Loucy (cell line): ENCODE measurements at regions not wholly inside any gene's neighbourhood (a gene's known extent, or its start where the extent isn't known, plus 50 kb on each side); places are given as distances from the start of the nearest gene placed in this dataset.

ENCODE experiments used
- H2AFZ ChIP-seq: fragments of 200-600 bp; sonication (generic); 2 replicates; pipeline ENCODE4 v1.6.0; 2016; ENCODE audit warnings: antibody characterized with exemption, mild to moderate bottlenecking, low read length, moderate library complexity
- H3F3A ChIP-seq: fragments of 200-600 bp; 2 replicates; pipeline ENCODE4 v1.6.0; 2016; ENCODE audit warnings: antibody characterized with exemption, low read depth, mild to moderate bottlenecking
- H3K27me3 ChIP-seq: fragments of 200-600 bp; sonication (generic); 2 replicates; pipeline ENCODE4 v1.6.1; 2014; ENCODE audit warnings: low read length, mild to moderate bottlenecking; ENCODE audit not compliant: insufficient read depth, poor library complexity, severe bottlenecking
- H3K36me3 ChIP-seq: fragments of 200-600 bp; sonication (generic); 2 replicates; pipeline ENCODE4 v1.6.1; 2016; ENCODE audit warnings: low read length; ENCODE audit not compliant: insufficient read depth
- H3K4me1 ChIP-seq: fragments of 200-600 bp; sonication (generic); 2 replicates; pipeline ENCODE4 v1.5.1; 2014; ENCODE audit warnings: low read length, mild to moderate bottlenecking; ENCODE audit not compliant: insufficient read depth, poor library complexity, severe bottlenecking
- H3K4me2 ChIP-seq: fragments of 200-600 bp; sonication (generic); 2 replicates; pipeline ENCODE4 v1.6.0; 2014; ENCODE audit warnings: antibody characterized with exemption, low read length, low read depth, mild to moderate bottlenecking; ENCODE audit not compliant: poor library complexity, severe bottlenecking
- H3K4me3 ChIP-seq: fragments of 200-600 bp; sonication (generic); 2 replicates; pipeline ENCODE4 v1.5.1; 2014; ENCODE audit warnings: low read length, mild to moderate bottlenecking, mixed read lengths; ENCODE audit not compliant: poor library complexity, severe bottlenecking
- H3K79me2 ChIP-seq: fragments of 200-600 bp; sonication (generic); 2 replicates; pipeline ENCODE4 v1.6.1; 2014; ENCODE audit warnings: low read length; ENCODE audit not compliant: insufficient read depth
- H3K9ac ChIP-seq: fragments of 200-600 bp; sonication (generic); 2 replicates; pipeline ENCODE4 v1.6.0; 2014; ENCODE audit warnings: mild to moderate bottlenecking, low read depth, low read length, moderate library complexity; ENCODE audit not compliant: poor library complexity, severe bottlenecking
- H3K9me2 ChIP-seq: fragments of 200-600 bp; sonication (generic); replicated peaks from 2 replicates; pipeline ENCODE4 v1.6.1; 2016; ENCODE audit warnings: low read depth, low read length, mixed read lengths
- H3K9me3 ChIP-seq: fragments of 200-600 bp; sonication (generic); 2 replicates; pipeline ENCODE4 v1.6.1; 2014; ENCODE audit warnings: mild to moderate bottlenecking, antibody characterized with exemption, low read length, low read depth; ENCODE audit not compliant: insufficient read depth
- H4K20me1 ChIP-seq: fragments of 200-600 bp; sonication (generic); 2 replicates; pipeline ENCODE4 v1.6.0; 2014; ENCODE audit warnings: antibody characterized with exemption, low read length, mild to moderate bottlenecking; ENCODE audit not compliant: insufficient read depth, poor library complexity, severe bottlenecking
- EZH2phosphoT487 ChIP-seq: fragments of 200-600 bp; IDR thresholded peaks from 2 replicates; pipeline ENCODE4 v1.6.1; 2018; ENCODE audit warnings: antibody characterized with exemption, mild to moderate bottlenecking, moderate library complexity, borderline replicate concordance
- TF ChIP-seq, protein P1 (sequence below): fragments of 200-600 bp; sonication (generic); conservative IDR thresholded peaks from 2 replicates; pipeline ENCODE4 v1.5.1; 2014; ENCODE audit warnings: mild to moderate bottlenecking, antibody characterized with exemption, low read length

DNA sequence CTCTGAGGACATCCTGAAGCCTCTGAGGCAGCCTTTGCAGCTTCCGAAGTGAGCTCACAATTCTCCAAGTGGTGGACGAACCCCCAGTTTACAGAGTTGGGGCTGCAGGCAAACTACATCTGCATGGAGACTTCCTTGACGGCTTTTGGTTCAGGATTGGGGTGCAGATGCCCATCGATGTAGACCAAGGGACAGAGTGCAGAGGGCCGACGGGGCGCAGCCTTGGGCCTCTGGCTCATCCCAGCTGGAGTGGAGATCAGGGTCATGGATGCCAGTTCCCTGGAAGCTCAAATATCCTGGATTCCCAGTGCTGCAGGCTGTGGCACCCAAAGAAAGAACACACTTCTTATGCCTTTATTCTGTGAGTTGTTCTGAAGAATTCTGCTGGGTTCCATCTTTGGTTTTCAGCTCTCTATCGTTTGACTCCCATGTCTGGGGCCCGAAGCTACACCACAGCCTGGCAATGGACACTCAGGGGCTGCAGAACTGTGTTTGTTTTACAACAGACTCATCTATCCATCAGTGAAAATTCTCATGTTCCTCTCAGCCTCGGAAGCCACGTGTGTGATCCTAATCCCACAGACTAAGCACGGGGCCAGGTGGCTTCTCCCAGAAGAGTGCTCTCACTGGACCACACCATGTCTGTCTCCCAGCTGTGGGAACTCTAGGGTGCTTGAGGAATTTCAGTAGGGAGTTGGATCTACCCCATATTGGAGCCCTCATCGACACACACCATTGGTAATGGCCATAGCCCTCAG lies 414.1 kb upstream of the MYT1L start:
- Histone ChIP-seq H4K20me1 (no peaks in the 10 kb centered on the region), H3K27me3 (no peaks in the 10 kb centered on the region), H3K79me2 (no peaks in the 10 kb centered on the region), H3K4me2 (no peak overlapping the region), H3K4me1 (no peaks in the 10 kb centered on the region), H3K9ac (no peak overlapping the region), H3K4me3 (no peak overlapping the region), H2AFZ (no peak overlapping the region), H3F3A (no peaks in the 10 kb centered on the region), H3K9me3 (no peaks in the 10 kb centered on the region; the same call in 1 of the 2 replicates), H3K9me2 (no peaks in the 10 kb centered on the region), H3K36me3 (no peaks in the 10 kb centered on the region)
- TF ChIP-seq EZH2phosphoT487, result no peak
- TF ChIP-seq, protein P1, sequence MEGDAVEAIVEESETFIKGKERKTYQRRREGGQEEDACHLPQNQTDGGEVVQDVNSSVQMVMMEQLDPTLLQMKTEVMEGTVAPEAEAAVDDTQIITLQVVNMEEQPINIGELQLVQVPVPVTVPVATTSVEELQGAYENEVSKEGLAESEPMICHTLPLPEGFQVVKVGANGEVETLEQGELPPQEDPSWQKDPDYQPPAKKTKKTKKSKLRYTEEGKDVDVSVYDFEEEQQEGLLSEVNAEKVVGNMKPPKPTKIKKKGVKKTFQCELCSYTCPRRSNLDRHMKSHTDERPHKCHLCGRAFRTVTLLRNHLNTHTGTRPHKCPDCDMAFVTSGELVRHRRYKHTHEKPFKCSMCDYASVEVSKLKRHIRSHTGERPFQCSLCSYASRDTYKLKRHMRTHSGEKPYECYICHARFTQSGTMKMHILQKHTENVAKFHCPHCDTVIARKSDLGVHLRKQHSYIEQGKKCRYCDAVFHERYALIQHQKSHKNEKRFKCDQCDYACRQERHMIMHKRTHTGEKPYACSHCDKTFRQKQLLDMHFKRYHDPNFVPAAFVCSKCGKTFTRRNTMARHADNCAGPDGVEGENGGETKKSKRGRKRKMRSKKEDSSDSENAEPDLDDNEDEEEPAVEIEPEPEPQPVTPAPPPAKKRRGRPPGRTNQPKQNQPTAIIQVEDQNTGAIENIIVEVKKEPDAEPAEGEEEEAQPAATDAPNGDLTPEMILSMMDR, result no peak

DNA sequence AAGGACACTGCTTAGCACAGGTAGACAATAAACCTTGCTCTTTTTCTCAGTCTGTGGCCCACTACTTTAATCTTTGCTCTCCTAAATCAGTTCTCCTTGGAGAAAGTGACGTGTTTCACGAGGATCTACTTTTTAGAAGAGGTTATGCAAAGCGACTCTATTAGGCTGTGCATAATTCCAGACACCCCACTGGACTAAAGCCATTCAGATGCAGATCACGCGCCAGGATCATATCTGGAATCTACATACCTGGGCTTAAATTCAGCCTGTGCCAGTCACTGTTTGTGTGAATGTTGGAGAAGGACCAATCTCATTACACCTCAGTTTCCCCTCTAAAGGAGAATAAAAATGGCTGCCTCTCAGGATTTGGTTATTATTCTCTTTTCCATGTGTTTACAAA lies 413.0 kb upstream of the MYT1L start:
- H3F3A ChIP-seq, result no peaks in the 10 kb centered on the region
- H3K9ac ChIP-seq, result no peak overlapping the region
- H4K20me1 ChIP-seq, result no peaks in the 10 kb centered on the region
- H3K79me2 ChIP-seq, result no peaks in the 10 kb centered on the region
- no peaks in the 10 kb centered on the region for H3K9me2 ChIP-seq
- TF ChIP-seq, protein P1, result no peak
- TF ChIP-seq EZH2phosphoT487, result no peak
- no peak overlapping the region for H3K4me3 ChIP-seq
- H3K9me3 ChIP-seq, result no peaks in the 10 kb centered on the region
- H3K4me1 ChIP-seq, result no peaks in the 10 kb centered on the region
- H3K4me2 ChIP-seq, result no peak overlapping the region
- no peak overlapping the region for H2AFZ ChIP-seq
- H3K27me3 ChIP-seq, result no peaks in the 10 kb centered on the region
- H3K36me3 ChIP-seq, result no peaks in the 10 kb centered on the region

DNA sequence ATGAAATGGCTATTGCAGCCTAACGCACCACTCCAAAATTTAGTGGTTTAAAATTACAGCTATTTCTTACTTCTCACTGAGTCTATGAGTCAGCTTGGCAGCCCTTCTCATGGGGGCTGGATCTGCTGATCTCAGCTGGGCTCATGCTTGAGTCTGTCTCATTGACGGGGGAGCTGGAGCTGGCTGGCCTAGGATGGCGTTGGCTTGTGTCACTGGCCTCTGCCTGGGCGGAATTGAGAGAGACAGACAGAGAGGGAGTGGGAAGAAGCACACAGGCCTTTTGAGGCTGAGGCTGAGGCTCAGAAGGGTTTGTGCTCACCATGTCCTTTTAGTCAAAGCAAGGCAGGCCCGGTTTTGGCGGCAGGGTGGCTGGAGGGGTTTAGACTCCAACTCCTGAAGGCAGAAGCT lies 412.1 kb upstream of the MYT1L start:
- no peak overlapping the region for H3K4me3 ChIP-seq
- H3K9me3 ChIP-seq, result no peaks in the 10 kb centered on the region
- H4K20me1 ChIP-seq, result no peaks in the 10 kb centered on the region
- H3K9me2 ChIP-seq, result no peaks in the 10 kb centered on the region
- no peak overlapping the region for H3K4me2 ChIP-seq
- no peaks in the 10 kb centered on the region for H3F3A ChIP-seq
- no peaks in the 10 kb centered on the region for H3K27me3 ChIP-seq
- H3K36me3 ChIP-seq, result no peaks in the 10 kb centered on the region
- no peaks in the 10 kb centered on the region for H3K4me1 ChIP-seq
- H3K9ac ChIP-seq, result no peak overlapping the region
- H3K79me2 ChIP-seq, result no peaks in the 10 kb centered on the region
- TF ChIP-seq, protein P1, result no peak
- TF ChIP-seq EZH2phosphoT487, result no peak
- no peak overlapping the region for H2AFZ ChIP-seq
